GM19239 (cell line): ENCODE measurements at regions not wholly inside any gene's neighbourhood (a gene's known extent, or its start where the extent isn't known, plus 50 kb on each side); places are given as distances from the start of the nearest gene placed in this dataset.
"Not testable (repeated sequence)": the region's sequence is repeated elsewhere in the genome, so short reads cannot be mapped to it uniquely, and the experiment has no call there.

ENCODE experiments used
- DNase-seq: peaks from one replicate; pipeline ENCODE4 v3.0.0; 2011; ENCODE audit warnings: low spot score; ENCODE audit not compliant: insufficient read length
- FAIRE-seq: peaks from 2 replicates; lab custom pipeline; 2011; peaks lifted over from hg19 to GRCh38; lab: Jason Lieb, UNC

- FAIRE-seq (no peak), DNase-seq (no peak)
These were observed 79.6 kb downstream of the INSIG1 start for GRCh38 chr7:155377071-155377837.

- FAIRE-seq (no peak), DNase-seq (no peak)
These were observed 79.9 kb upstream of the EN2 start for GRCh38 chr7:155377838-155378579.

DNA sequence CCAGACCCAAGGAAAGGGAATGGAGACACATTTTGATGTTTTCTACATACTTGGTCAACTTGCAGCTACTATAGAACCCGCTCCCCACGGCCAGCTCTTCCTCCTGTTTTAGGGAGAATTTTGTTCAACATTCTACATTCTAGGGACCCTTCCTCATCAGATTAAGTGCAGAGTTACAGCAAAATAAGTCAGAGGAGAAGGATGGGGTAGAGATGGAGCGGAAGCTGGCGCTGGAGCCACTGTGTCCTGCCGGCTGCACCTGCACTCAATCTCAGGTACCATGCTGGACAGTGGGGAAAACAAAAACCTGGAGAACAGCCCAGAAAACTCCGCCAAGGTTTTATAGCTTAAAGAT is 79.4 kb upstream of the EN2 start:
- FAIRE-seq (no peak), DNase-seq (no peak)

GRCh38 chr7:155378959-155379871 is 78.7 kb upstream of the EN2 start:
- no peak for FAIRE-seq
- no peak for DNase-seq

DNA sequence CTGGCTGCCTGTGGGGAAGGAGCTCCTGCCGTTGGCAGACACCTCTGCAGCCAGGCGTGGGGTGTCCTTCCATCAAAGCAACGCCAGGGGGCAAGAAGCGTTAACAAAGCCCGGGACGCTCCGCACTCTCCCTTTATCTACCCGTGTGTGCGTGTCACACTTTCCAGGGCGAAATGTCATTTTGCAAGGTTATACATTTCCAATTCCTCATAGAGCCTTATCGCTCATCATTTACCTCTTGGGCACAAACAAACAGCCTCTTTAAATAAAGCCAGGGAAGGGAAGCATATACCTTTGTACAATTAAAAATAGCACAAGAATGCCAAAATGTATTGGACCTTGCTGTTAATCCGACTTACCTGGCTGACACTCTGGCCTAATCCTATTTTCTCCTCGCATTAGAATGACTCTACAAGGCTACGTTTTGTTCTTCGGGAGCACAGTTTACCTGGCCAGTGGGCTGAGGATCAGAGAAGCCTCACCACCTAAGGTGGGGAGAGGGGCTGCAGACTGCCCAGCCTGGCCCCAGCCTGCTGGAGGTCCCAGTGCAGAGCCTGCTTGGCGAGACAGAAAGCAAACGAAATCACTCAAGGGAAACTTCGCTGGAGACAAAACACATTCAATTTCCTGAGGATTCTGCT is 77.6 kb upstream of the EN2 start:
- DNase-seq (peak; percentile 98), FAIRE-seq (peak; percentile 79)

GRCh38 chr7:155380976-155381851 is 76.7 kb upstream of the EN2 start:
- no peak for DNase-seq
- FAIRE-seq, result no peak

- FAIRE-seq (no peak), DNase-seq (no peak)
These were observed 75.8 kb upstream of the EN2 start for GRCh38 chr7:155381852-155382801.

DNA sequence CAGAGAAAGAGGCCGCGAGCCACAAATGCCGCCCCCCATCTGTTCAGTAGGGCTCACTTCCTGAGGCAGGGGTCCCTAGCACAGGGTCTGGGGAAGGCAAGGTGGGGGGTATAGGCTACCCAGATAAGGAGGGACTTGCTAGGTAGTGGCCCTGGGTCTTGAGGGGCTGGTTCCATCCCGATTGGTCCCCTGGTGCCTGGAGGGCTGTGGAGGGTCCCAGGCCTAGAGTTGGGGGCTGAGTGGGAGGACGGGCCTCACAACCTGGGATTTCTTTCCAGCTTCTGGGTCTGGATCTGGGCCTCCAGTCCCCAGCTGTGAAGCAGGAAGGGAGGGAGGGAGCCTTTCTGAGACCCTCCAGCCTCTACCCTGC is 75.1 kb upstream of the EN2 start:
- FAIRE-seq (no peak), DNase-seq (no peak)

DNA sequence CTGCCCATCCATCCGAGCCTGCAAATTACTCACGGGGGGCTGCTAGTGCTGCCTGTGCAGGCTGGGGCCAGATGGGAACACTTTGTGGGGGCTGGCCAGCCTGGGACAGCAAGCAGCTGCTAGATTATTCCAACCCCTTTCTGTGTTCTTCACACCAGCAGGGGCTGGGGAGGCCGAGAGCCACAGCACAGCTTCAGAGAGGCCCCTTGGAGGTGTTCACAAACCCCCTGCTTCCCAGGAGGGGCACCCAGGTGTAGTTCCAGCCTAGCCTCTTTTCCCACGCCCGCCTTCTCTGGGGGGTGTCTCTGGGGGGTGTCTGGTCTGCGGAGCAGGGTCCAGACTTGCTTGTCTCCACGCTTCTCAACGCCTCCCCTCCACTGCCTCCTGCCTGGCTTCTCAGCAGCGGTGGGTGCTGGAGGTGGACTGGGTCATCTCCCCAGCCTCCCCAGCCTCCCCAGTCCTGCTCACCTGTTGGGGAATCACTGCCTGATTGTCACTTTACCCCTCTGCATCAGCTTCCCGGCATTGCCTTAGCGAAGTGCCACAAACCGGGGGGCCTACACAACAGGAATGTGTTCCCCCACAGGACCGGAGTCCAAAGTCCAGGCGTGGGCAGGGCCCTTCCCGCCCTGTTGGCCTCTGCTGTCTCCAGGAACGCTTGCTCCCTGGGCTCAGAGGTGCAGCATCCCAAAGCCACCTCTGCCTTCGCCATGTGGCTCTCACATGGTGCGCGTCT is 74.0 kb upstream of the EN2 start:
- no peak for FAIRE-seq
- no peak for DNase-seq

DNA sequence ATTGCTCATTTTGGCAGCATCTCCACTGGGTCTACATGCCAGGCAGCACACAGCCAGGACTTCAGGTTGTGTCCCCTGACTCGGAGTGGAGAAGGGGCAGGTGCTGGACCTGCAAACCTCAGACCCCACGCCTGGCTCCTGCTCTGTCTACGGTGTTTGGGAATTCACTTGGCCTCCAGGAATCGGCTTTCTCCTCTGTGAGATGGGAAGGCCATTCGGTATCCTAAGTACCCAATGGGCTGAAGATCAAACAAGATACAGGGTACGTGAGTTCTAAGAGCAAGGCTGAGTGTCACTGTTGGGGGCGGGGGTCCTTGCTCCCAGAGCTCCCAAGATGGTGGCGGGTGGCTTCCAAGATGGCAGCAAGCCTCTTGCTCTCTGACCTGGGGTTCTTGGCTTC is 73.2 kb upstream of the EN2 start:
- DNase-seq, result no peak
- FAIRE-seq, result no peak

GRCh38 chr7:155385182-155385581 is 72.7 kb upstream of the EN2 start:
- FAIRE-seq, DNase-seq: not testable (repeated sequence)

DNA sequence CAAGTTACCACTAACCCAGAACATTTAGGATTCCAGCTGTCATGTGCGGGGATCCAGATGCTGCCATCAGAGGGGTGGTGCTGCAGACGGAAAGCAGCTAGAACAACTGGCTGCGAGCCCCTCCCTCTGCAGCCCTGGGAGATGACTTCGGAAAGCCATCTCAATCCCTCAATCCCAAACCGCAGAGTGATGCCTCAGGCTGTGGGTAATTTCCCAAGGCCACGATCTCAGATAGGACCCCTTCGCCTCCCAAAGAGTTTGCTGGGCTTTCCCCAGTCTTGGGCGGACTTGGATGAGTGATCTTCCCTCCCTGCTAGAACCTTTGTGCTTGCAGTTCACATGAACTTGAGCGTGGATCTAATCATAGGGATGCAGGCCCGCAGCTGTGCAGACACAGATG is 71.3 kb upstream of the EN2 start:
- DNase-seq (no peak), FAIRE-seq (no peak)

- FAIRE-seq, result no peak
- no peak for DNase-seq
These were observed 70.8 kb upstream of the EN2 start for GRCh38 chr7:155387066-155387620.

DNA sequence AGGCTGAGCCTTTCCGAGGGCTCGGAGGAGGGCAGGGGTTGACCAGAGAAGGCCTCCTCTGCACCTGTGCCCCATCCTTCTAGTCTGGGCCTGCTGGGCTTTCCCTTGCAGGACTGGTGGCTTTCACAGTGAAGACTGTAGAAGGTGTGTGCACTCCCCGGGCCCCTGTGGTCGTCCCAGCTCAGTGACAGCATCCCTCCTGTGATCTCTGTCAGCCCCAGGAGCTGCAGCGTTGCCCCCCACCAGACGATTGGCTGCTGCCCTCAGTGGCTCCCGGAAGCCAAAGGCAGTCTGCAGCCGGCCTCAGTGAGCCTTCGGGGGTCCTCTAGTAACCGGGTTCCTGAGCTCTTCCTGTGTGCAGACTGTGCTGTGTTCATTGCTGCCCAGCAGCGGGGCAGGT is 69.4 kb upstream of the EN2 start:
- FAIRE-seq, result no peak

DNA sequence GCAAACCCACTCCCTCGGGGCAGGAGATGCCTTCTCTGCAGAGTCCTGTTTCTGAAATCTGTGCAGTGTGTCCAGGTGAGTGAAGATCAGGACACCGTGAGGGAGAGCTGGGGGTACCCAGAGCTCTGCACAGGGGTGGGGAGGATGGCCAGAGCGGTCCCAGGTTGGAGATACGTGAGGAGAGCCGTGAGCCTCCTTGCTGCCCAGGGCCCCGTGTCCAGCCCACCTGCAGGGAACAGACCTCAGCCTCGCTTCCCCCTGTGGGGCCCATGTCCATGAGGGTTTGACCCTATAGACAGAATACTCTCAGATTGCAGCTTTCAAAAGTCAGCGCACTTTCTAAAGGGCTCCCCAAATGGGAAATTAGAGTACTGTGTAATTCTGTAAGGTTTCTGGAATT is 66.5 kb upstream of the EN2 start:
- no peak for DNase-seq
- no peak for FAIRE-seq

More for the DNA sequence above, 69.4 kb upstream of the EN2 start:
- no peak for DNase-seq

- FAIRE-seq (no peak), DNase-seq (no peak)
These were observed 65.0 kb upstream of the EN2 start for GRCh38 chr7:155392726-155393570.

DNA sequence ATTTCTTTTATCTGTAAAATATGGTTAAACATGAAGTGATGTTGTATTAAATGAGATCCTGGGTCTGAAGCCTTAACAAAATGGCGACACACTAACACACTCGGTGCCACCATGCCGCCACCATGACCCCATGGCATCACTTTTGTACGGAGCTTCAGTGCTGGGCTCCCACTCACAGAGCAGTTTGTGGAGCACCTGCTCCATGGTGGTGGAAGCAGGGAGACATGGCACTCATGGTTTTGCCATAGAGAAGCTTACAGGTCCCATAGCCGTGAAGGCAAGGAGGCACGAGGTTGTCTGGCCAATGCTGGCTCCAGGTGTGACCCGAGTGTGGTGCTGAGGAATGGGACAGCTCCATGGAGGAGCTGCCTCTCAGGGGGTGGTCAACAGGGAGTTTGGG is 63.5 kb upstream of the EN2 start:
- no peak for FAIRE-seq
- no peak for DNase-seq
